NCI-H446 treated with DMSO at 0.1 percent for 48 hours (cell line): ENCODE measurements at regions not wholly inside any gene's neighbourhood (a gene's known extent, or its start where the extent isn't known, plus 50 kb on each side); places are given as distances from the start of the nearest gene placed in this dataset.
"Not testable (repeated sequence)": the region's sequence is repeated elsewhere in the genome, so short reads cannot be mapped to it uniquely, and the experiment has no call there.

ENCODE experiments used
- DNase-seq: peaks from one replicate; lab custom pipeline; 2025; lab: John Stamatoyannopoulos, UW

GRCh38 chr2:223181561-223181960 lies 129.6 kb downstream of the KCNE4 start:
- DNase-seq: no peak

GRCh38 chr2:223182356-223182755 lies 130.4 kb downstream of the KCNE4 start:
- DNase-seq: no peak

GRCh38 chr2:223185638-223186037 lies 133.6 kb downstream of the KCNE4 start:
- no peak for DNase-seq

GRCh38 chr2:223187256-223187655 lies 135.3 kb downstream of the KCNE4 start:
- DNase-seq: no peak

- not testable (repeated sequence) for DNase-seq
Measured at GRCh38 chr2:223190561-223191206, 138.7 kb downstream of the KCNE4 start.

- no peak for DNase-seq
Measured at GRCh38 chr2:223196331-223196730, 144.3 kb downstream of the KCNE4 start.

- no peak for DNase-seq
Measured at GRCh38 chr2:223197046-223197445, 145.1 kb downstream of the KCNE4 start.

GRCh38 chr2:223199531-223200515 lies 147.8 kb downstream of the KCNE4 start:
- no peak for DNase-seq

GRCh38 chr2:223203971-223204929 lies 152.3 kb downstream of the KCNE4 start:
- no peak for DNase-seq

GRCh38 chr2:223210489-223210888 lies 158.5 kb downstream of the KCNE4 start:
- DNase-seq: no peak

- no peak for DNase-seq
Measured at GRCh38 chr2:223214394-223215253, 162.6 kb downstream of the KCNE4 start.

- DNase-seq: no peak
Measured at GRCh38 chr2:223215254-223215516, 163.2 kb downstream of the KCNE4 start.

GRCh38 chr2:223217373-223217772 lies 165.4 kb downstream of the KCNE4 start:
- DNase-seq: no peak

- DNase-seq: no peak
Measured at GRCh38 chr2:223218587-223219178, 166.7 kb downstream of the KCNE4 start.

- no peak for DNase-seq
Measured at GRCh38 chr2:223219872-223220657, 168.1 kb downstream of the KCNE4 start.

- no peak for DNase-seq
Measured at GRCh38 chr2:223220658-223220925, 168.6 kb downstream of the KCNE4 start.

GRCh38 chr2:223221139-223221835 lies 169.3 kb downstream of the KCNE4 start:
- DNase-seq: no peak

- DNase-seq: no peak
Measured at GRCh38 chr2:223222397-223222796, 170.4 kb downstream of the KCNE4 start.

GRCh38 chr2:223223156-223223555 lies 171.2 kb downstream of the KCNE4 start:
- DNase-seq: no peak

- no peak for DNase-seq
Measured at GRCh38 chr2:223225266-223225665, 173.3 kb downstream of the KCNE4 start.
